ENCODE measurements at regions not wholly inside any gene's neighbourhood (a gene's known extent, or its start where the extent isn't known, plus 50 kb on each side); places are given as distances from the start of the nearest gene placed in this dataset.

DNA sequence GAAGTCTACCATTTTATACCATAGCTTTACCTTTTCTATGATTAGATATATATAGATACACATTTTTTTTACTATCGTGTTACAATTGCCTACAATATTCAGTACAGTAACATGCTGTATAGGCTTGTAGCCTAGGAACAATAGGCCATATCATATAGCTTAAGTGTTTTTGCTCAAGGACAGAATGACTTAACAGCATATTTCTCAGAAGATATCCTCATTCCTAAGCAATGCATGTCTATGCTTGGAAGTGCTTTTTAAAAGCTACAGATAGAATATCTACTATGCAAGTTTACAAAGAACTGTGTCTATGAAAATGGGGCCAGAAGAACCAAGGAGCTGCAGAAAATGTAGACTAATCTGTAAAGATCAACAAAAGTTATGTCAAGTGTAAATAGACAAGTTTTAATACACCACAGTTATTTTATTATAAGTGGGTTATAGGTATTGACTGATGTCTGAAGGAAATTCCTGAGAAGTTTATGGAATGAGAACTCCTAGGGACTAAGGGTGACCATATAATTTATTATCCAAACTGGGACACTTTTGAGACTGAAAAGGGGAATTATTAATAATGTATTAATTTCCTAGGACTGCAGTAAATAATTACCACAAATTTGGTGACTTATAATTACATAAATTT, 138.7 kb upstream of the TGFBR2 start:
- ChIA-PET POLR2A (no interaction called here), CTCF (interaction anchor here (0.6 kb wide), 1 partner anchor 245 kb away, joined by 3 read pairs; no protein-coding TSS in a partner anchor)
- Histone ChIP-seq H3K9me3 (ENCODE audit: control insufficient read depth, insufficient read depth, low read depth, low read length) (no peaks in the 10 kb centered on the region; the same call in 1 of the 2 replicates), H3K27ac (ENCODE audit: low read length) (peak overlapping the region; percentile 44; the same call in 1 of the 2 replicates), H3K36me3 (ENCODE audit: control insufficient read depth, insufficient read depth, low read length) (no peaks in the 10 kb centered on the region), H3K4me1 (ENCODE audit: control insufficient read depth, insufficient read depth, low read length) (no peaks in the 10 kb centered on the region), H3K27me3 (ENCODE audit: control insufficient read depth, insufficient read depth, low read length) (no peaks in the 10 kb centered on the region), H3K4me3 (ENCODE audit: low read depth in 2 of 2, low read length in 2 of 2) (no peak overlapping the region)
- no TSS peak for BruUV-seq (replicated peaks)
- no peak for TF ChIP-seq SIN3A (IDR thresholded peaks at IDR 0.05; ENCODE audit: borderline replicate concordance, insufficient read depth, low read depth, low read length)
- TF ChIP-seq TCF7L2 (IDR thresholded peaks at IDR 0.05; ENCODE audit: low read depth, low read length), result no peak
- TF ChIP-seq REST (IDR thresholded peaks at IDR 0.05; ENCODE audit: insufficient read depth in 1 of 2, low read depth in 2 of 2, low read length in 1 of 2), result no peak
- no peak for TF ChIP-seq CTCF (IDR thresholded peaks at IDR 0.05)
- TF ChIP-seq POLR2AphosphoS5 (IDR thresholded peaks at IDR 0.05; ENCODE audit: low read depth, low read length), result no peak
- intact Hi-C loops (cut with micrococcal nuclease; ENCODE audit: unreplicated experiment) (no loop called here), in situ Hi-C loops (cut with HindIII; ENCODE audit: low pct_unique_long_range_greater_than_20kb, low sequenced_read_pairs) (no loop called here)
- ATAC-seq (no peak), DNase-seq (ENCODE audit: low read depth, low spot score) (no peak)

DNA sequence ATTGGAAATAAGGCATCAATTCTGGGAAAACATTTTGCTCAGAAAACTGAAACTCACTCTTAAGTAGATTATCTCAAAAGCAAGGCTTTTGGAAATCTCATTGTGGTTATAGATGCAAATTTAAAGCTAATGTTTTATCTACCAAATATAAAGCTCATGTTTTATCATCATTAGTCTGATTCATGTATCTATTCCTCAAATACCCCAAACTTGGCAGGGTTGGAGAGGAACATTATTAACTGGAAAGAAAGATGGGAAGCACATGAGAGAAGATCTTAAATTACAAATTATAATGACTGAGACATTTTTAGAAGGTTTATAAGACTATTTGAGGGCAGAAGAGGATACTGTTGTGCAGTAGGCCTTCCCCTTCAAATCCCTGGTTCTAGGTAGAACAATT, 137.3 kb upstream of the TGFBR2 start:
- no TSS peak for BruUV-seq (replicated peaks)
- intact Hi-C loops (cut with micrococcal nuclease; ENCODE audit: unreplicated experiment) (no loop called here), in situ Hi-C loops (cut with HindIII; ENCODE audit: low pct_unique_long_range_greater_than_20kb, low sequenced_read_pairs) (no loop called here)
- ATAC-seq (no peak), DNase-seq (ENCODE audit: low read depth, low spot score) (no peak)
- Histone ChIP-seq H3K4me3 (ENCODE audit: low read depth in 2 of 2, low read length in 2 of 2) (no peak overlapping the region), H3K4me1 (ENCODE audit: control insufficient read depth, insufficient read depth, low read length) (no peaks in the 10 kb centered on the region), H3K36me3 (ENCODE audit: control insufficient read depth, insufficient read depth, low read length) (no peaks in the 10 kb centered on the region), H3K27me3 (ENCODE audit: control insufficient read depth, insufficient read depth, low read length) (no peaks in the 10 kb centered on the region), H3K27ac (ENCODE audit: low read length) (peak overlapping the region; percentile 39; the same call in 1 of the 2 replicates), H3K9me3 (ENCODE audit: control insufficient read depth, insufficient read depth, low read depth, low read length) (no peaks in the 10 kb centered on the region; the same call in 1 of the 2 replicates)
- TF ChIP-seq SIN3A (IDR thresholded peaks at IDR 0.05; ENCODE audit: borderline replicate concordance, insufficient read depth, low read depth, low read length) (no peak), REST (IDR thresholded peaks at IDR 0.05; ENCODE audit: insufficient read depth in 1 of 2, low read depth in 2 of 2, low read length in 1 of 2) (no peak), CTCF (IDR thresholded peaks at IDR 0.05) (no peak), TCF7L2 (IDR thresholded peaks at IDR 0.05; ENCODE audit: low read depth, low read length) (no peak), POLR2AphosphoS5 (IDR thresholded peaks at IDR 0.05; ENCODE audit: low read depth, low read length) (no peak)
- POLR2A ChIA-PET, result no interaction called here
- CTCF ChIA-PET, result no interaction called here

All from Panc1 (cell line).